ENCODE measurements at regions not wholly inside any gene's neighbourhood (a gene's known extent, or its start where the extent isn't known, plus 50 kb on each side); places are given as distances from the start of the nearest gene placed in this dataset.

DNA sequence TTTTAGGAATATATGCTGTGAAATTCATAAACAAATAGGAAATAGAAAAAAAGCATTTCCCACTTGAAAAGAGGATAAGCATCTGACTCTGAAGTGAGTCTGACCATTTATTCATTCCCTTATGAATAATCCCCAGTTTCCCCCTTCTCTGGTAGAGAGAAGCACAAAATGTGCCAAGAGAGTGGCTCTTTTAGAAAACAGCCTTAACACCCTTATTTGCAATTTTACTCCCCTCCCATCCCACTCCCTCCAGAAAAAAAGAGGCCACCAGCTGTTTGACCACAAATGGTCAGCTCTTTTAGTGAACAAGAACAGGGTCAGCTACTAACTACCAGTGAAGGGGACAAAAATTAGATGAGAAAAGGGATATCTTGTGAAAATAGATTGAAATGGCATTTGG lies 184.5 kb upstream of the ADAMTS9 start:
- no peak for DNase-seq

GRCh38 chr3:64871834-64872249 lies 184.0 kb upstream of the ADAMTS9 start:
- no peak for DNase-seq

- no peak for DNase-seq
Observed at GRCh38 chr3:64870876-64871646, 183.3 kb upstream of the ADAMTS9 start.

- DNase-seq, result no peak
Observed at GRCh38 chr3:64867224-64867623, 179.4 kb upstream of the ADAMTS9 start.

DNA sequence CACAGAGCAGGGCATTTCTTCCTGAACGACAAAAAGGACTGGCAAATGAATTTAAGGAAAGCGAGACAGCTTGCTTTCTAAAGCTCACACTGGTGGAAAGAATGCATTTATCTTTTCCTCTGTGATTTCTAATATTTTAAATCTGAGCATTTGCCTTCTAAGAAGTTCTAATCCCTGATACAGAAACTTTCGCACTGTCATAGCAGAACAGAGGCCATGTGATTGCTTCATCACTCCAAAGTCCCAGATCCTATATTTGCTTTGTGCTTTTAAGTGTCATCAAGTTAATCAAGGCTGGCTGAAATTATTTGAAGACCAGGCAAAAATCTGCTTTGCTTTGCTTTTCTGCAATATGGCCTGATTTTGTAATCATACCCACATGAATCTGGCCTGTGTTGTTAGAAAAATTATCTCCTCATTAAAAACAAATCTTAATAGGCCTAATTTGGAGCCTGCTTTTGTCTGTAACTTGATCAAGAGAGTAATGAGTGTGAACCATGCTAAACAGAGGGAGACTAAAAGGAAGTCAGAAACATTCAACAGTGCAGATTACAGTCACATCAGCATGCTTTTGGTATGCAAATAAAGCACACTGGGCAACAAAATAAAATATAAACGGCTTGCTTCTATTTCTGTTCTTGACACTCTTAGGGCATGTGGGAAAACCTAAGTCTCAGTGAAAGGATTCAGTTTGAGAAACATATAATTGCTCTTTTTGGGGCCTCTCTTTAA lies 178.2 kb upstream of the ADAMTS9 start:
- DNase-seq, result no peak

DNA sequence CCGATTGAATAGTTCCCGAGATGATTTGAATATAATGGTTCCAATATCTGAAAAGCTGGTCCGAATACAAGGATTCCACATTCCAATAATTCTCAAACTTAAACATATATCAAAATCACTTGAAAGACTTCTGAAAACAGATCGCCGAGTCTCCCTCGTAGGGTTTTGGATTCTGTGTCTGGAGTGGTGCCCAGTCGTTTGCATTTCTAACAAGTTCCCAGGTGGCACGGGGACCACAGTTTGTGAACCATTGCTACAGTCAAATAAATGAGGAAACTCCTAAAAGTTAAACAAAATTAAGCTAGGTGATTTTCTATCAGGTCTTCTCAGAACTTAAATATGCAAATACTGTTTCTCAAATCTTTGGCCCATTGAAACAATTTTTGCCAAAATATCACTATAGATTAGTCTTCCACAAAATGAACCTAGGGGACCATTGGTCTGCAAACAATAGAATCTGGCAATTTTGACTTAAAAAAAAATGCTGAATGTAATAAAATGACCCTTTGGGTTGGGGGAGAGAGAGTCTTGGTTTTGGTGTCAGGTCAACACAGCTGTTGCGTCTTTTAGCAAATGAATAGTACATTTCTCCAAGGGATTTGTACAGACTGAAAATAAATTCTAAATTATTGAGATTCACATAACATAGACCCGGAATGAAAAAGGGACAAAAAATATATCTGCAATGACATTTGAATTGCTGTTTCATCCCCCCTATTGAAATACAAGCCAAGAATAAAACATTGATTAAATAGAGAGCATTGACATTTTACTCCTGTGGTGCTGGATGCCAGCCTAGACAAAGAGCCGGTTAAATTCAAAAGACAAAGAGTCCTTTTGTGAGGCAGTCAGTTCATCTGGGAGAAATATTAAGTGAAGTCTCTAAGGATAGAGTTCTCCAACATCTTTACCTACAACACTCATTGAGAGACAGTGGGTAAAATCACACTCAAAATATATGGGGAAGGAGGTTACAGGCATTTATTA lies 175.7 kb upstream of the ADAMTS9 start:
- no peak for DNase-seq

DNA sequence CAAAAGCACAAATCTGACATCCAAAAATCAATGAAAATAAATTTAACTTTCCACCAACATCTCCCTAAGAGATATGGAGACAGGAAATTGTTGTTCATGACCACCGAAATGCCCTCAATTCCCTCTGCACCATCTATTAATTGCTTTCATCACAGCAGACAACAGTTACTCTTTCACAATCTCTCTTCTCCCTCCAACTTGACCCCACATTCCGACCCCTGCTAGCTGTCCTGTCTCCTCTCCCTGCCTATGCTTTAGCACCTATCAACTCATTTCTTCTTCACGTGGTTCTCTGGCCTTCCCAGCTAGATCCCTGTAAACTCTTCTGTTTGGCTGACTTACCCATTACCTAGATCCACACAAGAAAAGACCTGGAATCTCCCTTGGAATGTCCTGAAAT lies 173.9 kb upstream of the ADAMTS9 start:
- no peak for DNase-seq

GRCh38 chr3:64860536-64860870 lies 172.7 kb upstream of the ADAMTS9 start:
- no peak for DNase-seq

- DNase-seq, result no peak
Observed at GRCh38 chr3:64859625-64860535, 172.1 kb upstream of the ADAMTS9 start.

DNA sequence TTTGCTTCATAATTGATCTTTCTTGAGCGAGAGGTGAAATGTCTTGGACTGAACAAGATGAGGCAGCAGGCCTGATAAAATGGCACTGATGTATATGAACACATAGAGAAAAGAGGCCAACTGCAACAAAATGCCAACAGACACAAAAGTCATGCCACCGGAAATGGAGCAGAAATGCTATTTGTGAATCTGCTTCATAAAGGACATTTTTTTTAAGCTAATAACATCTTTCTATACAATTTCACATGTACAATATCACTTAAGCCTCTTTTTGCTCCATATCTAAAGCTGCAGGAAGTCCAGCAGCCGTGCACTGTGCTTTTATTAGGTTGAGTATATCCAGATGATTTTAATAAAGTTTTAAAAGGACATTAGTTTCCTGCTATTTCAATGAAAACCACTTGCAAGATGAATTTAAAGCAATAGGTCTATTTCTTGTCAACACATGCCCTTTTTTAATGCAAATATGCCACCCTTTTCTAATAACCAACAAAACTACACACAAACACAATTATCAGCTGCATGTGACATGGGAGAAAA lies 169.2 kb upstream of the ADAMTS9 start:
- no peak for DNase-seq

DNA sequence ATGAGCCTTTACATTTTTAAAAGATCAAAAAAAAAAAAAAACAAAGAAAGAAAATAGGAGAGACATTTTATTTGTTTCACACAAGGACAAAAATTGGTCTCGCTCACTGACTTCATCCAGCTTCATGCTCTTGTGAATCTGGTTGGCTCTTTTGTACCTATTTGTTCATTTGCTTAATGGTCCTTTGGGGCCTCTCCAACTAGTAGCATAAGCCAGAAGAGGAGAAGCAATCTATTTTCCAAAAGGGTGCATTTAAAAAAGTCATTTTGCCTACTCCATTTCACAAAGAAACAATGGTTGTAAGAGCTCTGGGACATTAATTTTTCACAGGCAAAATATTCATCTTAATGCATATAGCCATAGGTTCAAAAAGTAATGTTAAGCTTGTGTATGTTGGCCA lies 168.3 kb upstream of the ADAMTS9 start:
- DNase-seq, result no peak

DNA sequence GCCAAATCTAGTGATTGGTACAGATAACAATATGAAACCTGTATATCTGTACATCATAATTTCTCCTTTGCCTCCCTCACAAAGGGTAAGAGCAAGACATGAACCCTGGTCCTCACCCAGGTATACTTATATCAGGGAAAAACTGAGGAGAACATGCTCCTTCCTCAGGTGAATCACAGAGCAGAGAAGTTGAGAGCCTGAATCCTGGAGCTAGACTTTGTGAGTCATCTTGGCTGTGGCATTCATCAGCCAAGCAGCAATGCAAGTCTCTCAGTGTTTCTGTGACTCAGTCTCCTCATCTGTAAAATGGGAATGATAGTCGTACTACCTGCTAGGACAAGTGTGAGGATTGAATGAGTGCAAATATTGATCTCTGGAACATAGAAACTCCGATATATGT lies 165.7 kb upstream of the ADAMTS9 start:
- DNase-seq, result no peak

DNA sequence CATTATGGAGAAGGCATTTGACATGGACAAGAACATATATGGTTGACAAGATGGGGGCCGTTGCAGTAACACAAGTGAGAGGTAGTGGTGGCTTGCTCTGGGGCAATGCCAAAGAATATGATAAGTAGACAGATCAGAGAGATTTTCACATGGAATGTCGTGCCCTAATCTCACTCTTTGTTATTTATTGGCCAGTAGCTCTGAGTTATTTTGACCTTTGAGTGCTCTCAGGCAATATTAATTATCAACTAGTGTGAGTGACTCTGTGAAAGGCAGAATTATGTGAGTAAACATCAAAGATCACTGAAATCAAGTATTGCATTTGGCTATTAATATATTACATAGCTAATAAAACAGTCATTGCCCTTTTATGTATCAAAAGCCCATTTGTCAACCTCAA lies 164.9 kb upstream of the ADAMTS9 start:
- no peak for DNase-seq

GRCh38 chr3:64848822-64849221 lies 161.0 kb upstream of the ADAMTS9 start:
- no peak for DNase-seq

DNA sequence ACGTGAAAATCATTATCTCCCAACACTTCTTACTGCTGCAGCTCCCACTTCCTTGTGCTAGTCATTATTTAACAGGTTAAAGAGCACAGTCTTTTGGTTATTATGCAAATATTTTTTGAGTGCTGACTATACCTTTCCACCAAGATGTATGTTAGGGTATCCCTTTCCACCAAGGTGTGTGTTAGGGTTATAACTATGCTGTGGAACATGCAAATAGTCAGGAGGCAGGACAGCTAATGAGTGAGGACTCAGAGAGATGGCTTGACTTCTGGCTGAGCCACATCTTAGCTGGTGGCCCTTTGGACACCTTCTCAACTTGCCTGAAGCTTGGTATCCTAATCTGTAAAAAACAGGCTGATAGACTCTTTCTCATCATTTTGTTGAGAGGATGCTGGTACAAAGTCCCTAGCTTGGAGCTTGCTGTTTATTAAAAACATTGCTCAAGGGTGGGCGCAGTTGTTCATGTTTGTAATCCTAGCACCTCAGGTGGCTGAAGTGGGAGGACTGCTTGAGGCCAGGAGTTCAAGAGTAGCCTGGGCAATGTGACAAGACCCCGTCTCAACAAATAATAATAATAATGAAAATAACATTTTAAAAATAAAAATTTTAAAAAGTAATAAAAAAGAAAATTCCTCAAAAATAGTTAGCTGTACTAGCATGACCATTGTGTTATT lies 160.5 kb upstream of the ADAMTS9 start:
- no peak for DNase-seq

DNA sequence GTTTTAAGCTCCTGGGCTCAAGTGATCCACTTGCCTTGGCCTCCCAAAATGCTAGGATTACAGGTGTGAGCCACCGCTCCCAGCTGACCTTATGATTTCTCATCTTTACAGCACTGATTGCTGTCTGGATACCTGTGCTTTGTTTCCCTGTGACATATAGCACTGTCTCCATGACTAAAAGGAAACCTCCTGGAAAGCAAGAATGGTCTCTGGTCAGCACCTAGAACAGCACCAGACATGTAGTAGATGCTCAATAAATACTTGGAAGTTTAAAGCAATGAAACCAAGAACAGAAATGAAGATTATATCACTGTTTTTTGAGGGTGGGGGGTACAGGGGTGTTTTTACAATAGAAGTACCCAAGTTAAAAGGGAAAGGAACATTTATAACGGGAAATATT lies 156.8 kb upstream of the ADAMTS9 start:
- no peak for DNase-seq

- no peak for DNase-seq
Observed at GRCh38 chr3:64837986-64838735, 150.4 kb upstream of the ADAMTS9 start.

GRCh38 chr3:64837126-64837738 lies 149.4 kb upstream of the ADAMTS9 start:
- no peak for DNase-seq

DNA sequence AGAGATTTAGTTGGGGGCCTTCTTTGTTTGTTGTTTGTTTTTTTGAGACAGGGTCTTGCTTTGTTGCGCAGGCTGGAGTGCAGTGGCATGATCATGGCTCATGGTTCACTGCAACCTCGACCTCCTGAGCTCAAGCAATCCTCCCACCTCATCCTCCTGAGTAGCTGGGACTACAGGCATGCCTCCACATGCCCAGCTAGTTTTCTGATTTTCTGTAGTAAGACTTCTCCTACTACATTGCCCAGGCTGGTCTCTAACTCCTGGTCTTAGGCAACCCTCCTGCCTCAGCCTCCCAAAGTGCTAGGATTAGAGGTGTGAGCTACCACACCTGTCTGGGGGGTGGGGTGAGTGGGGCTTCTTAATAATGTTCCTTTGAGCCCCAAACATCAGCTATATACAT lies 148.3 kb upstream of the ADAMTS9 start:
- no peak for DNase-seq

DNA sequence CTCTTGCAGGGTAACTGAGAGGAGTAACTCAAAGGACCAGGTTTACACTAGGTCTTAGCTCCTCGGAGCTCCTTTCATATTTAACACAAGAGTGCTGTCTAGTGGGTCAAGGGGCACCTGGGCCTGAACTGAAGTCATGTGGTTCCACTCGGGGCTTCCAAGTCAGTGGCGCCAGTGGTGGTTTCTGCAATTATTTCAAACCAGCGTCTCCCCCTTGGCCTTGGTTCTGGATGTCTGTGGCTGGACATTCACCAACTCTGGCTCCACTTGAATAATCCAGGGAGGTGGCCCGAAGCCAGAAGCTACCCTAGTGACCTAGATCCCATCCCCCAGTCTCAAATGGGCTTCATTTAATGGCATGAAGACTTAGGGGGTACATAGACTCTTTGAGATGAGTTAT lies 144.3 kb upstream of the ADAMTS9 start:
- no peak for DNase-seq

Measured in SIG-M5 (cell line).